Tibial artery (tissue), 4 donors: ENCODE measurements at regions not wholly inside any gene's neighbourhood (a gene's known extent, or its start where the extent isn't known, plus 50 kb on each side); places are given as distances from the start of the nearest gene placed in this dataset.

Source experiments
- DNase-seq, 2 donors: peaks; one replicate each; pipeline ENCODE4 v3.0.0-alpha.2; 2019
- H3K27ac ChIP-seq, 2 donors: fragments of 200-600 bp; sonication (generic) in 1 of 2; 1 replicate in 1 of 2; 2 replicates in 1 of 2; pipeline ENCODE4 v1.5.1; 2018 to 2019; ENCODE audit warnings: mild to moderate bottlenecking in 1 of 2
- H3K27me3 ChIP-seq, 2 donors: fragments of 200-600 bp; sonication (generic) in 1 of 2; one replicate each; pipeline versions ENCODE4 v1.5.1 to v1.6.0; 2016 to 2019
- H3K36me3 ChIP-seq, 3 donors: fragments of 200-600 bp; sonication (generic) in 2 of 3; one replicate each; pipeline ENCODE4 v1.5.1; 2016 to 2019; ENCODE audit warnings: mild to moderate bottlenecking in 2 of 3
- H3K4me1 ChIP-seq, 4 donors: fragments of 200-600 bp; sonication (generic) in 2 of 4; 1 replicate in 3 of 4; 2 replicates in 1 of 4; pipeline ENCODE4 v1.5.1; 2016 to 2019
- H3K4me3 ChIP-seq, 2 donors: fragments of 200-600 bp; sonication (generic) in 1 of 2; 1 replicate in 1 of 2; 2 replicates in 1 of 2; pipeline ENCODE4 v1.5.1; 2018 to 2019; ENCODE audit warnings: mild to moderate bottlenecking in 2 of 2
- H3K9me3 ChIP-seq, 3 donors: fragments of 200-600 bp; sonication (generic) in 1 of 3; one replicate each; pipeline ENCODE4 v1.5.1; 2016 to 2019
- CTCF ChIP-seq, 2 experiments: fragments of 200-600 bp in 1 of 2; fragments of 450-650 bp in 1 of 2; IDR thresholded peaks; one replicate each; pipeline ENCODE4 v1.5.1; 2017 to 2019; ENCODE audit warnings: antibody characterized with exemption in 2 of 2, mild to moderate bottlenecking in 1 of 2, moderate library complexity in 1 of 2
- intact Hi-C: fragments of 100-400 bp; cut with DNase I; formaldehyde crosslinking; loops from one replicate; pipeline ENCODE4 v1.15.0; 2023; ENCODE audit warnings: low total_unique reads

GRCh38 chr4:155495572-155496293 is 119.0 kb upstream of the MAP9 start:
- no peaks in the 10 kb centered on the region for H3K36me3 ChIP-seq
- DNase-seq, result no peak
- H3K27ac ChIP-seq, result no peak overlapping the region
- H3K4me1 ChIP-seq, result peaks cover 0 to 9% (median 0%) of the 10 kb centered on the region in 4 donors
- no peak for TF ChIP-seq CTCF (IDR thresholded peaks at IDR 0.05)
- intact Hi-C loops, result loop anchor here (2.0 kb wide), 1 partner anchor 63 kb away; no protein-coding TSS in a partner anchor
- H3K27me3 ChIP-seq, result no peaks in the 10 kb centered on the region
- no peaks in the 10 kb centered on the region for H3K9me3 ChIP-seq
- H3K4me3 ChIP-seq, result no peak overlapping the region

GRCh38 chr4:155494037-155494718 is 117.4 kb upstream of the MAP9 start:
- no peak for TF ChIP-seq CTCF (IDR thresholded peaks at IDR 0.05)
- Histone ChIP-seq H3K4me1 (peaks cover 0 to 9% (median 0%) of the 10 kb centered on the region in 4 donors), H3K27ac (no peak overlapping the region), H3K27me3 (no peaks in the 10 kb centered on the region), H3K4me3 (no peak overlapping the region), H3K9me3 (no peaks in the 10 kb centered on the region), H3K36me3 (no peaks in the 10 kb centered on the region)
- intact Hi-C loops, result no loop called here
- DNase-seq, result no peak

GRCh38 chr4:155491336-155492120 is 114.8 kb upstream of the MAP9 start:
- Histone ChIP-seq H3K36me3 (no peaks in the 10 kb centered on the region), H3K9me3 (no peaks in the 10 kb centered on the region), H3K4me1 (peaks cover 0 to 9% (median 0%) of the 10 kb centered on the region in 4 donors), H3K27ac (no peak overlapping the region), H3K27me3 (no peaks in the 10 kb centered on the region), H3K4me3 (no peak overlapping the region)
- DNase-seq, result no peak
- intact Hi-C loops, result no loop called here
- TF ChIP-seq CTCF (IDR thresholded peaks at IDR 0.05), result no peak

GRCh38 chr4:155489271-155489670 is 112.5 kb upstream of the MAP9 start:
- intact Hi-C loops, result no loop called here
- Histone ChIP-seq H3K27me3 (no peaks in the 10 kb centered on the region), H3K4me1 (peaks cover 0 to 3% (median 0%) of the 10 kb centered on the region in 4 donors), H3K27ac (no peak overlapping the region), H3K36me3 (no peaks in the 10 kb centered on the region), H3K9me3 (no peaks in the 10 kb centered on the region), H3K4me3 (no peak overlapping the region)
- DNase-seq, result no peak
- TF ChIP-seq CTCF (IDR thresholded peaks at IDR 0.05), result no peak

- no peak overlapping the region for H3K27ac ChIP-seq
- TF ChIP-seq CTCF (IDR thresholded peaks at IDR 0.05), result no peak
- H3K9me3 ChIP-seq, result no peaks in the 10 kb centered on the region
- H3K36me3 ChIP-seq, result no peaks in the 10 kb centered on the region
- no peaks in the 10 kb centered on the region for H3K27me3 ChIP-seq
- intact Hi-C loops, result no loop called here
- no peaks in the 10 kb centered on the region for H3K4me1 ChIP-seq
- H3K4me3 ChIP-seq, result no peak overlapping the region
- no peak for DNase-seq
These were observed 111.9 kb upstream of the MAP9 start for GRCh38 chr4:155488691-155489090.
